Liver (tissue), 7 donors: ENCODE measurements at regions not wholly inside any gene's neighbourhood (a gene's known extent, or its start where the extent isn't known, plus 50 kb on each side); places are given as distances from the start of the nearest gene placed in this dataset.

ENCODE experiments used
- DNase-seq: peaks from one replicate; pipeline ENCODE4 v3.0.0-alpha.2; 2017; ENCODE audit warnings: low spot score
- H3K27ac ChIP-seq, 2 donors: one replicate each; pipeline ENCODE4 v1.7.0; 2013; ENCODE audit warnings: inconsistent platforms in 2 of 2, low read length in 2 of 2, control low read depth in 1 of 2, low read depth in 1 of 2, mild to moderate bottlenecking in 1 of 2
- H3K27me3 ChIP-seq, 4 donors: one replicate each; pipeline versions ENCODE4 v1.6.1 to v1.7.0; 2013; ENCODE audit warnings: low read length in 3 of 4, inconsistent platforms in 1 of 4, mild to moderate bottlenecking in 1 of 4, moderate library complexity in 1 of 4; ENCODE audit not compliant: control insufficient read depth in 4 of 4, insufficient read depth in 4 of 4
- H3K36me3 ChIP-seq, 4 donors: one replicate each; pipeline versions ENCODE4 v1.6.1 to v1.7.0; 2013; ENCODE audit warnings: low read length in 3 of 4, mild to moderate bottlenecking in 3 of 4, low read depth in 1 of 4, moderate library complexity in 1 of 4; ENCODE audit not compliant: control insufficient read depth in 4 of 4, insufficient read depth in 3 of 4
- H3K4me1 ChIP-seq, 4 donors: one replicate each; pipeline versions ENCODE4 v1.6.1 to v1.7.0; 2013; ENCODE audit warnings: low read length in 3 of 4, mild to moderate bottlenecking in 3 of 4, moderate library complexity in 1 of 4; ENCODE audit not compliant: control insufficient read depth in 4 of 4, insufficient read depth in 4 of 4
- H3K4me3 ChIP-seq, 3 donors: one replicate each; pipeline versions ENCODE4 v1.6.1 to v1.7.0; 2013; ENCODE audit warnings: low read length in 3 of 3, control low read depth in 1 of 3, low read depth in 1 of 3, mild to moderate bottlenecking in 1 of 3
- H3K9ac ChIP-seq, 2 donors: one replicate each; pipeline ENCODE4 v1.7.0; 2013; ENCODE audit warnings: low read length in 2 of 2, mild to moderate bottlenecking in 2 of 2, moderate library complexity in 2 of 2, control low read depth in 1 of 2, low read depth in 1 of 2
- H3K9me3 ChIP-seq, 4 donors: one replicate each; pipeline versions ENCODE4 v1.6.1 to v1.7.0; 2013; ENCODE audit warnings: low read length in 3 of 4; ENCODE audit not compliant: control insufficient read depth in 4 of 4
- FOXA2 ChIP-seq: IDR thresholded peaks from 2 replicates; pipeline ENCODE4 v1.6.1; 2016; ENCODE audit warnings: antibody characterized with exemption
- GABPA ChIP-seq, 2 donors: IDR thresholded peaks in 1 of 2; conservative IDR thresholded peaks in 1 of 2; 2 replicates each; pipeline ENCODE4 v1.6.1; 2016; ENCODE audit warnings: antibody characterized with exemption in 2 of 2, mild to moderate bottlenecking in 1 of 2, moderate library complexity in 1 of 2
- HNF4A ChIP-seq, 2 donors: conservative IDR thresholded peaks; 2 replicates each; pipeline ENCODE4 v1.6.1; 2016; ENCODE audit warnings: antibody characterized with exemption in 2 of 2, mild to moderate bottlenecking in 2 of 2
- HNF4G ChIP-seq: IDR thresholded peaks from 2 replicates; pipeline ENCODE4 v1.6.1; 2016; ENCODE audit warnings: antibody characterized with exemption
- JUND ChIP-seq, 2 donors: IDR thresholded peaks; 2 replicates each; pipeline ENCODE4 v1.6.1; 2016; ENCODE audit warnings: antibody characterized with exemption in 2 of 2
- MAX ChIP-seq: IDR thresholded peaks from 2 replicates; pipeline ENCODE4 v1.6.1; 2016; ENCODE audit warnings: antibody characterized with exemption
- NR2F2 ChIP-seq: IDR thresholded peaks from 2 replicates; pipeline ENCODE4 v1.6.1; 2016; ENCODE audit warnings: antibody characterized with exemption
- RAD21 ChIP-seq, 2 donors: IDR thresholded peaks; 2 replicates each; pipeline ENCODE4 v1.6.1; 2016; ENCODE audit warnings: antibody characterized with exemption in 2 of 2, mild to moderate bottlenecking in 2 of 2
- REST ChIP-seq: IDR thresholded peaks from 2 replicates; pipeline ENCODE4 v1.6.1; 2016; ENCODE audit warnings: antibody characterized with exemption, mild to moderate bottlenecking
- RXRA ChIP-seq, 2 donors: IDR thresholded peaks; 2 replicates each; pipeline ENCODE4 v1.6.1; 2017 to 2018; ENCODE audit warnings: antibody characterized with exemption in 2 of 2, mild to moderate bottlenecking in 1 of 2
- SP1 ChIP-seq: IDR thresholded peaks from 2 replicates; pipeline ENCODE4 v1.6.1; 2018; ENCODE audit warnings: antibody characterized with exemption, mild to moderate bottlenecking
- TAF1 ChIP-seq: conservative IDR thresholded peaks from 2 replicates; pipeline ENCODE4 v1.6.1; 2016; ENCODE audit warnings: antibody characterized with exemption, mild to moderate bottlenecking
- YY1 ChIP-seq: IDR thresholded peaks from 2 replicates; pipeline ENCODE4 v1.6.1; 2016; ENCODE audit warnings: antibody characterized with exemption, mild to moderate bottlenecking
- WGBS: extraction: QIAGEN DNeasy Blood & Tissue Kit; methylation state at CpG from one replicate; pipeline ENCODE4 v1.1.7; 2013; 5-methylcytosine and 5-hydroxymethylcytosine counted together
- TF ChIP-seq, protein P1 (sequence below): IDR thresholded peaks from 2 replicates; pipeline ENCODE4 v1.6.1; 2016; ENCODE audit warnings: antibody characterized with exemption
- TF ChIP-seq, protein P2 (sequence below): IDR thresholded peaks from 2 replicates; pipeline ENCODE4 v1.6.1; 2016; ENCODE audit warnings: antibody characterized with exemption
- donor health status: healthy.
- donor health status: healthy.
- donor health status: healthy.
- donor health status: healthy.

GRCh38 chr2:71937396-71937795, 210.3 kb downstream of the CYP26B1 start:
- H3K9ac ChIP-seq: no peak overlapping the region
- TF ChIP-seq FOXA2 (no peak), RAD21 (IDR thresholded peaks at IDR 0.05) (no peak)

DNA sequence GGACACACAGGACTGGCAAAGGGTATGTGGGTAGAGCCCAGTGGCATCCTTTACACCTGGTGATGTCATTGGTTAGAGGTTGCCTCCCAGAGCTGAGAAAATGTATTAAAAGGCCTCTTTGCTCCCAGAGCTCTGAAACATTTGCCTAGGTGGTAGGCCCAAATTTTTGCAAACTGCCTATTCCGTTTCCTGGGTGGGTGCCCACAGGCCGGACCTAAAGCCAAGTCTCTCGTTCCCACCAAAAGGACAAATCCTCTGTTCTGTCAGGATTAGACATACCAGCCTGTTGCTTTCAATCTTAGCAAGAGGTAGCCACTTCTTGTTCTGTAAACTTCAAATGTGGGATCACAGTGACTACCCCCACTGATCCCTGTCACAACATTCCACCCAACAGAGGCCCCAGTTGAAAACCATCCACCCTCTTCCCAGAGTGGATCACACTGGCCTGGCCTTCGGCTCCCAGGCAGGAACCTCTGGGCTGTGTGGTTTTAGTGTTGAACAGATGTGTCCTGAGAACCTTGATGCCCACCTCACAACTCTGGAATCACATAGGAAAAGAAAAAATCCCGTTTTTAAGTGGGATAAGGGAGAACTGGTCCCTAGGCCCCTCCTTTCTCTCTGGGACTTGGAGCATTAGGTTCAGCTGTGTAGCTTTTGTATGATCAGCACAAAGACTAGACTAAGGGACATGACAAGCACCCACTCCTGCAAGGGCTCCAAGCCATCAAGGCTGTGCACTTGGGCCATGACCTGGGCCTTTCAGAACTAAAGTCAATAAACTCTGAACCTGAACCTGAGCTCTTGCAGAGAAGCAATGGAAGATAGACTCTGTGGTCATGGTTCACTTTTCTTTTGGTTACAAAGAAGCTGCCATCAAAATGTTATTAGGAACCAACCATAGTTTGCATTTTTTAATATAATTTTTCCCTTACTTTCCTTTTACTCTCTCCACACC, 211.3 kb downstream of the CYP26B1 start:
- 86% methylated on average over 5 of the region's 5 CpGs for WGBS
- Histone ChIP-seq H3K9ac (no peak overlapping the region), H3K4me3 (no peak overlapping the region), H3K27ac (no peak overlapping the region), H3K9me3 (no peaks in the 10 kb centered on the region), H3K36me3 (no peaks in the 10 kb centered on the region), H3K27me3 (no peaks in the 10 kb centered on the region), H3K4me1 (peaks cover 0 to 9% (median 5%) of the 10 kb centered on the region in 4 donors)
- TF ChIP-seq YY1 (no peak), HNF4G (peak; percentile 40), TAF1 (no peak), MAX (no peak), FOXA2 (no peak), SP1 (peak; percentile 48), HNF4A (conservative IDR thresholded peaks at IDR 0.05) (peak; percentile 62 to 91), RXRA (IDR thresholded peaks at IDR 0.05) (peak; percentile 54 to 86), GABPA (IDR thresholded peaks at IDR 0.05 in 1 of 2, conservative IDR thresholded peaks at IDR 0.05 in 1 of 2) (no peak), NR2F2 (peak; percentile 42)
- peak; percentile 21 for DNase-seq

More at GRCh38 chr2:71937396-71937795, 210.3 kb downstream of the CYP26B1 start:
- Histone ChIP-seq H3K36me3 (no peaks in the 10 kb centered on the region), H3K9me3 (no peaks in the 10 kb centered on the region), H3K27me3 (no peaks in the 10 kb centered on the region), H3K27ac (no peak overlapping the region), H3K4me1 (peaks cover 0 to 9% (median 5%) of the 10 kb centered on the region in 4 donors), H3K4me3 (no peak overlapping the region)
- 91% methylated on average over 1 of the region's 1 CpG for WGBS
- no peak for DNase-seq

DNA sequence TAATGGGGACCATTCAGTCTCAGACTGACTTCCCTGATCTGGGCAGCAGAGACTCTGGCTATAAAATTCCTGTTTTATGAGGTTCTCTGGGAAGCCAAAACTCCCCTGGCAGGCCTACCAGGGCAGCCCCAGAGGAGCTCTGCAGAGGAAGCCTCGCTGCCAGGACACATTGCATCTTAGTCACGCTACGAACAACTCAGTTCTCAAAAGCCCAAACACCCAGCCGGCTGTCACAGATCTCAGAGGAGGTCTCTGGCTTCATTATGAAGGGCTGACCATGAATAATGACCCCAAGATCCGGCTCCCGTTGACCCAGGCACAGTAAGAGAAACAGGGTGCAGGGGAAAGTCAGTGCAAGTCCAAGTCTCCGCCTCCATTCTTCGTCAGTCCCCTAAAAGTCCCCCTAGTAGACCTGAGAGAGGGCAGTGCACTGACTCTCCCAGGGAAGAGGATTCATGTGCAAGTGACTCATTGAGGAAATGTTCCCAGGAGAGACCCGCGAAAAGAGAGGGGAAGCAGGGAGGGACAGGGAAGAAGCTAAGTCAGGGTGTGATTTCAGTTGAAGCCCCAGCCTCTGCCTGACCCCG, 212.3 kb downstream of the CYP26B1 start:
- TF ChIP-seq HNF4A (conservative IDR thresholded peaks at IDR 0.05) (no peak), RAD21 (IDR thresholded peaks at IDR 0.05) (no peak), HNF4G (no peak), YY1 (no peak), JUND (IDR thresholded peaks at IDR 0.05) (no peak), NR2F2 (no peak), TAF1 (no peak), SP1 (no peak), REST (no peak), MAX (no peak)
- TF ChIP-seq, protein P1, sequence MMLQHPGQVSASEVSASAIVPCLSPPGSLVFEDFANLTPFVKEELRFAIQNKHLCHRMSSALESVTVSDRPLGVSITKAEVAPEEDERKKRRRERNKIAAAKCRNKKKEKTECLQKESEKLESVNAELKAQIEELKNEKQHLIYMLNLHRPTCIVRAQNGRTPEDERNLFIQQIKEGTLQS: no peak
- TF ChIP-seq, protein P2, sequence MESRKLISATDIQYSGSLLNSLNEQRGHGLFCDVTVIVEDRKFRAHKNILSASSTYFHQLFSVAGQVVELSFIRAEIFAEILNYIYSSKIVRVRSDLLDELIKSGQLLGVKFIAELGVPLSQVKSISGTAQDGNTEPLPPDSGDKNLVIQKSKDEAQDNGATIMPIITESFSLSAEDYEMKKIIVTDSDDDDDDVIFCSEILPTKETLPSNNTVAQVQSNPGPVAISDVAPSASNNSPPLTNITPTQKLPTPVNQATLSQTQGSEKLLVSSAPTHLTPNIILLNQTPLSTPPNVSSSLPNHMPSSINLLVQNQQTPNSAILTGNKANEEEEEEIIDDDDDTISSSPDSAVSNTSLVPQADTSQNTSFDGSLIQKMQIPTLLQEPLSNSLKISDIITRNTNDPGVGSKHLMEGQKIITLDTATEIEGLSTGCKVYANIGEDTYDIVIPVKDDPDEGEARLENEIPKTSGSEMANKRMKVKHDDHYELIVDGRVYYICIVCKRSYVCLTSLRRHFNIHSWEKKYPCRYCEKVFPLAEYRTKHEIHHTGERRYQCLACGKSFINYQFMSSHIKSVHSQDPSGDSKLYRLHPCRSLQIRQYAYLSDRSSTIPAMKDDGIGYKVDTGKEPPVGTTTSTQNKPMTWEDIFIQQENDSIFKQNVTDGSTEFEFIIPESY: no peak
- WGBS: 78% methylated on average over 11 of the region's 11 CpGs
- no peak overlapping the region for H3K9ac ChIP-seq

More for the DNA sequence above, 212.3 kb downstream of the CYP26B1 start:
- H3K4me1 ChIP-seq: peaks cover 0 to 4% (median 4%) of the 10 kb centered on the region in 4 donors
- H3K27ac ChIP-seq: no peak overlapping the region
- H3K27me3 ChIP-seq: no peaks in the 10 kb centered on the region
- H3K9me3 ChIP-seq: no peaks in the 10 kb centered on the region
- no peaks in the 10 kb centered on the region for H3K36me3 ChIP-seq
- DNase-seq: no peak
- H3K4me3 ChIP-seq: no peak overlapping the region
